Uterus (tissue), 3 donors: ENCODE measurements at regions not wholly inside any gene's neighbourhood (a gene's known extent, or its start where the extent isn't known, plus 50 kb on each side); places are given as distances from the start of the nearest gene placed in this dataset.

ENCODE experiments used
- DNase-seq, 2 donors: peaks; one replicate each; pipeline ENCODE4 v3.0.0-alpha.2; 2019 to 2020
- H3K27ac ChIP-seq, 2 donors: fragments of 200-600 bp; sonication (generic); 1 replicate in 1 of 2; 2 replicates in 1 of 2; pipeline ENCODE4 v1.5.1; 2016 to 2018
- H3K27me3 ChIP-seq, 2 donors: fragments of 200-600 bp; sonication (generic); one replicate each; pipeline ENCODE4 v1.5.1; 2018 to 2019; ENCODE audit warnings: control low read depth in 1 of 2
- H3K36me3 ChIP-seq, 2 donors: fragments of 200-600 bp; sonication (generic); one replicate each; pipeline ENCODE4 v1.5.1; 2019; ENCODE audit warnings: control low read depth in 1 of 2
- H3K4me1 ChIP-seq, 2 donors: fragments of 200-600 bp; sonication (generic); one replicate each; pipeline ENCODE4 v1.5.1; 2018 to 2019; ENCODE audit warnings: control low read depth in 1 of 2
- H3K4me3 ChIP-seq, 2 donors: fragments of 200-600 bp; sonication (generic); 1 replicate in 1 of 2; 2 replicates in 1 of 2; pipeline ENCODE4 v1.5.1; 2018 to 2019; ENCODE audit warnings: mild to moderate bottlenecking in 1 of 2
- H3K9me3 ChIP-seq, 2 donors: fragments of 200-600 bp; sonication (generic); one replicate each; pipeline ENCODE4 v1.5.1; 2019; ENCODE audit warnings: control low read depth in 1 of 2
- POLR2A ChIP-seq, 2 donors: fragments of 450-650 bp; IDR thresholded peaks; one replicate each; pipeline ENCODE4 v1.6.1; 2016; ENCODE audit warnings: antibody characterized with exemption in 2 of 2, mild to moderate bottlenecking in 1 of 2, moderate library complexity in 1 of 2
- intact Hi-C: fragments of 100-400 bp; cut with DNase I; formaldehyde crosslinking; loops from one replicate; pipeline ENCODE4 v1.15.1; 2023; ENCODE audit warnings: low total_unique reads
- TF ChIP-seq, protein P1 (sequence below), 4 experiments: fragments of 200-600 bp in 2 of 4; fragments of 450-650 bp in 2 of 4; sonication (generic) in 2 of 4; IDR thresholded peaks; one replicate each; pipeline ENCODE4 v1.5.1; 2016 to 2019; ENCODE audit warnings: antibody characterized with exemption in 4 of 4, mild to moderate bottlenecking in 2 of 4, moderate library complexity in 1 of 4
- donor health status: DM: yes; HTN: yes; CAD: no.

- TF ChIP-seq, protein P1, sequence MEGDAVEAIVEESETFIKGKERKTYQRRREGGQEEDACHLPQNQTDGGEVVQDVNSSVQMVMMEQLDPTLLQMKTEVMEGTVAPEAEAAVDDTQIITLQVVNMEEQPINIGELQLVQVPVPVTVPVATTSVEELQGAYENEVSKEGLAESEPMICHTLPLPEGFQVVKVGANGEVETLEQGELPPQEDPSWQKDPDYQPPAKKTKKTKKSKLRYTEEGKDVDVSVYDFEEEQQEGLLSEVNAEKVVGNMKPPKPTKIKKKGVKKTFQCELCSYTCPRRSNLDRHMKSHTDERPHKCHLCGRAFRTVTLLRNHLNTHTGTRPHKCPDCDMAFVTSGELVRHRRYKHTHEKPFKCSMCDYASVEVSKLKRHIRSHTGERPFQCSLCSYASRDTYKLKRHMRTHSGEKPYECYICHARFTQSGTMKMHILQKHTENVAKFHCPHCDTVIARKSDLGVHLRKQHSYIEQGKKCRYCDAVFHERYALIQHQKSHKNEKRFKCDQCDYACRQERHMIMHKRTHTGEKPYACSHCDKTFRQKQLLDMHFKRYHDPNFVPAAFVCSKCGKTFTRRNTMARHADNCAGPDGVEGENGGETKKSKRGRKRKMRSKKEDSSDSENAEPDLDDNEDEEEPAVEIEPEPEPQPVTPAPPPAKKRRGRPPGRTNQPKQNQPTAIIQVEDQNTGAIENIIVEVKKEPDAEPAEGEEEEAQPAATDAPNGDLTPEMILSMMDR (IDR thresholded peaks at IDR 0.05) = no peak
- TF ChIP-seq POLR2A (IDR thresholded peaks at IDR 0.05) = no peak
- no peak overlapping the region for H3K4me3 ChIP-seq
- no peaks in the 10 kb centered on the region for H3K4me1 ChIP-seq
- no peak for DNase-seq
- H3K27ac ChIP-seq = no peak overlapping the region
- H3K27me3 ChIP-seq = no peaks in the 10 kb centered on the region
- no peaks in the 10 kb centered on the region for H3K36me3 ChIP-seq
- intact Hi-C loops = no loop called here
- H3K9me3 ChIP-seq = no peaks in the 10 kb centered on the region
Measured at GRCh38 chr20:52921340-52921739, 50.8 kb upstream of the TSHZ2 start.

GRCh38 chr20:52918311-52918710, 53.8 kb upstream of the TSHZ2 start:
- H3K27me3 ChIP-seq = no peaks in the 10 kb centered on the region
- H3K27ac ChIP-seq = no peak overlapping the region
- no peaks in the 10 kb centered on the region for H3K4me1 ChIP-seq
- no peak overlapping the region for H3K4me3 ChIP-seq
- TF ChIP-seq, protein P1 (IDR thresholded peaks at IDR 0.05) = no peak
- TF ChIP-seq POLR2A (IDR thresholded peaks at IDR 0.05) = no peak
- intact Hi-C loops = no loop called here
- no peaks in the 10 kb centered on the region for H3K36me3 ChIP-seq
- H3K9me3 ChIP-seq = no peaks in the 10 kb centered on the region
- DNase-seq = no peak

DNA sequence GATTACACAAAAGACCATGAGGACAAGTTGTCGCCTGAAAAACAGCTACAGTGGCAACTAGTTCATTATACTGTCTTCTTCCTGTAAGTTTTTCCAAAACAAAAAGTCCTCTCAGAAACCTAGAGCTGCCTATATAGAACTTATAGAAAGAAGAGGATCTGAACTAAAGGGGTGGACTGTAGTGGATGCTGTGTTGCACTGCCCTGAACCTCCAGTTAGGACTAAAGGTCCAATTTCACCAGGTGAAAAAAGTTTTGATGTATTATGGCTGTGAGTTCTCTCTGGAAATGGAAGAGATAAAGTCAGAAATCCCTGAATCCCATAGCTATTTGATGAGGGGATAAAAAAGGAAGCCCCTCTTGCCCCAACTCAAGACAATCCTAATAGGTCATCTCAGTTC, 56.6 kb upstream of the TSHZ2 start:
- Histone ChIP-seq H3K36me3 (no peaks in the 10 kb centered on the region), H3K27ac (no peak overlapping the region), H3K4me3 (no peak overlapping the region), H3K9me3 (no peaks in the 10 kb centered on the region), H3K4me1 (no peaks in the 10 kb centered on the region), H3K27me3 (no peaks in the 10 kb centered on the region)
- intact Hi-C loops = no loop called here
- no peak for TF ChIP-seq POLR2A (IDR thresholded peaks at IDR 0.05)
- TF ChIP-seq, protein P1 (IDR thresholded peaks at IDR 0.05) = no peak
- no peak for DNase-seq

- TF ChIP-seq, protein P1 (IDR thresholded peaks at IDR 0.05) = no peak
- no peak for TF ChIP-seq POLR2A (IDR thresholded peaks at IDR 0.05)
- H3K9me3 ChIP-seq = no peaks in the 10 kb centered on the region
- intact Hi-C loops = no loop called here
- DNase-seq = no peak
- H3K27me3 ChIP-seq = no peaks in the 10 kb centered on the region
- H3K4me3 ChIP-seq = no peak overlapping the region
- H3K4me1 ChIP-seq = no peaks in the 10 kb centered on the region
- H3K36me3 ChIP-seq = no peaks in the 10 kb centered on the region
- H3K27ac ChIP-seq = no peak overlapping the region
Measured at GRCh38 chr20:52914870-52915269, 57.3 kb upstream of the TSHZ2 start.

DNA sequence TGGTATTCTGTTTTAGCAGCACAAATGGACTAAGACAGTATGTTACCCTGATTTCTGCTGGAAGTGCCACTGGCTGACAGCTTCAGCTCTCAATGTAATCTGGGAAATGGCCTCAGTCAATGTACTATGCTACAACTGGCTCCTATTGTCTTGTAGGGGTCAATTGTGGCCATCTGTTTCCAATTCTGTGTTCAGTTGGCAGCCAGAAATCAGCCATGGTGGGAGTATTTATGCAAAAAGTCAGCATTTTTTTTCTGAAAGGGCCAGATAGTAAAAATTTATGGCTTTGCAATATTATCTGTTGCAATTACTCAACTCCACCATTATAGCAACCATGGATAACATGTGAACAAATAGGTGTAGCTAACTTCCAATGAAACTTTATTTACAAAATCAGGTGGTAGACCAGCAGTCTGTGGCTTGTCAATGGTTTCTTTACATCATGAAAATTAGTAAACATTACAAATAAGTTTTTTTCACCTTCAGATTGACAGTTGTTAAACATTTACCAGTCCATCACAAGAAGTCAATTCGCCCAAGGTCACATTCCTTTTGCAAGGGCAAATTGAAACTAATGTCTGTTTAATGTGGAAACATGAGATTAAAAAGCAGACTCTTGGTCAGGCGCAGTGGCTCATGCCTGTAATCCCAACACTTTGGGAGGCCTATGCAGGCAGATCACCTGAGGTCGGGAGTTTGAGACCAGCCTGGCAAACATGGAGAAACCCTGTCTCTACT, 58.3 kb upstream of the TSHZ2 start:
- no peak overlapping the region for H3K4me3 ChIP-seq
- no peaks in the 10 kb centered on the region for H3K4me1 ChIP-seq
- no peak overlapping the region for H3K27ac ChIP-seq
- DNase-seq = no peak
- no peaks in the 10 kb centered on the region for H3K9me3 ChIP-seq
- TF ChIP-seq, protein P1 (IDR thresholded peaks at IDR 0.05) = no peak
- no peak for TF ChIP-seq POLR2A (IDR thresholded peaks at IDR 0.05)
- intact Hi-C loops = no loop called here
- H3K36me3 ChIP-seq = no peaks in the 10 kb centered on the region
- no peaks in the 10 kb centered on the region for H3K27me3 ChIP-seq
